DOHH2 (cell line): ENCODE measurements at regions not wholly inside any gene's neighbourhood (a gene's known extent, or its start where the extent isn't known, plus 50 kb on each side); places are given as distances from the start of the nearest gene placed in this dataset.
"Not testable (repeated sequence)": the region's sequence is repeated elsewhere in the genome, so short reads cannot be mapped to it uniquely, and the experiment has no call there.

Experiments
- EZH2phosphoT487 ChIP-seq: fragments of 200-600 bp; sonication (generic); IDR thresholded peaks from 2 replicates; pipeline ENCODE4 v1.6.1; 2017; ENCODE audit warnings: borderline replicate concordance, mild to moderate bottlenecking, antibody characterized with exemption, low read length, moderate library complexity, mixed read lengths
- TF ChIP-seq, protein P1 (sequence below): fragments of 200-600 bp; sonication (generic); IDR thresholded peaks from one replicate; pipeline ENCODE4 v1.5.1; 2014; ENCODE audit warnings: antibody characterized with exemption, mild to moderate bottlenecking, low read depth, low read length; ENCODE audit not compliant: poor library complexity, severe bottlenecking

DNA sequence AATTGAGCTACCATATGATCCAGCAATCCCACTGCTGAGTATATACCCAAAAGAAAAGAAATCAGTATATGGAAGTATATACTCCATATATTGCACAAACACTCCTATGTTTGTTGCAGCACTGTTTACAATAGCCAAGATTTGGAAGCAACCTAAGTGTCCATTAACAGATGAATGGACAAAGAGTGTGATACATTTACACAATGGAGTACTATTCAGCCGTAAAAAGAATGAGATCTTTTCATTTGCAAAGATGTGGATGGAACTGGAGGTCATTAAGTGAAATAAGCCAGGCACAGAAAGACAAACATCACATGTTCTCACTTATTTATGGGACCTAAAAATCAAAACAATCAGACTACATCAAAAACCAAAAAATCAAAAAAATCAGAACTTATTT lies 133.4 kb upstream of the ADCY1 start:
- TF ChIP-seq, protein P1, sequence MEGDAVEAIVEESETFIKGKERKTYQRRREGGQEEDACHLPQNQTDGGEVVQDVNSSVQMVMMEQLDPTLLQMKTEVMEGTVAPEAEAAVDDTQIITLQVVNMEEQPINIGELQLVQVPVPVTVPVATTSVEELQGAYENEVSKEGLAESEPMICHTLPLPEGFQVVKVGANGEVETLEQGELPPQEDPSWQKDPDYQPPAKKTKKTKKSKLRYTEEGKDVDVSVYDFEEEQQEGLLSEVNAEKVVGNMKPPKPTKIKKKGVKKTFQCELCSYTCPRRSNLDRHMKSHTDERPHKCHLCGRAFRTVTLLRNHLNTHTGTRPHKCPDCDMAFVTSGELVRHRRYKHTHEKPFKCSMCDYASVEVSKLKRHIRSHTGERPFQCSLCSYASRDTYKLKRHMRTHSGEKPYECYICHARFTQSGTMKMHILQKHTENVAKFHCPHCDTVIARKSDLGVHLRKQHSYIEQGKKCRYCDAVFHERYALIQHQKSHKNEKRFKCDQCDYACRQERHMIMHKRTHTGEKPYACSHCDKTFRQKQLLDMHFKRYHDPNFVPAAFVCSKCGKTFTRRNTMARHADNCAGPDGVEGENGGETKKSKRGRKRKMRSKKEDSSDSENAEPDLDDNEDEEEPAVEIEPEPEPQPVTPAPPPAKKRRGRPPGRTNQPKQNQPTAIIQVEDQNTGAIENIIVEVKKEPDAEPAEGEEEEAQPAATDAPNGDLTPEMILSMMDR = not testable (repeated sequence)
- TF ChIP-seq EZH2phosphoT487 = not testable (repeated sequence)
